Sigmoid colon (tissue), 4 donors: ENCODE measurements at regions not wholly inside any gene's neighbourhood (a gene's known extent, or its start where the extent isn't known, plus 50 kb on each side); places are given as distances from the start of the nearest gene placed in this dataset.

Experiments used
- EP300 ChIP-seq, 4 donors: sonication (generic); formaldehyde crosslinking; IDR thresholded peaks; one replicate each; pipeline ENCODE4 v1.6.1; 2017; ENCODE audit warnings: antibody characterized with exemption in 4 of 4
- POLR2A ChIP-seq, 2 donors: fragments of 450-650 bp; IDR thresholded peaks; one replicate each; pipeline ENCODE4 v1.6.1; 2016; ENCODE audit warnings: antibody characterized with exemption in 2 of 2, mild to moderate bottlenecking in 2 of 2, moderate library complexity in 2 of 2

DNA sequence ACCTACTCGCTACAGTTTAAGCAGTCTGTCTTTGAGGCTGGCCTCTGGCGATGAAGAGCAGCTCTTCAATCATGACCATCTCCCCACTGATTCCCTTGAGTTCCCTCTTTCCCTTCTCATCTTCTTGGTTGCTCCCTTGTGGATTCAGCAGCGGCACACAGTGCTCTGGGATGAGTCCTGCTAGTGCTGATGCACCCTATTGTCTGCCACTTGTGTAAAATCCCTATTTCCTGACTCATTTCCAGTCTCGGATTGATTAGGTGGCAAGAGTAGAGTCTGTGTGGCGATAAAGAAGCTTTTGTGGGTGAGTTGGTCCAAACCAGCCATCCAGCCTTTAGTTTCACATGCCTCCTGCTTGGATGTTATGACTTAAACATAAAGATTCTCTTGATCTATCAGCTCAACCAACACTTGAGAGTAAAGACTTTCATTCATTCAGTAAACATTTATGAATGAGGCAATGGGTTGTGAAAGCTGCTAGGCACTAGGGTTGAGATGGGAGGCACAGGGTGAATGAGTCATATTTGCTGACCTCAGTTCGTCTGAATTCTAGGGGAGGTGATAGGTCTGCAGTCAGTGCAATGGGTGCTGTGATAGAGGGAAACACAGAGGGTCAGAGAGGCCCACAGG is 219.4 kb upstream of the RAG2 start:
- TF ChIP-seq POLR2A (IDR thresholded peaks at IDR 0.05) (no peak), EP300 (IDR thresholded peaks at IDR 0.05) (no peak)
